Urinary bladder (tissue), 3 donors: ENCODE measurements at regions not wholly inside any gene's neighbourhood (a gene's known extent, or its start where the extent isn't known, plus 50 kb on each side); places are given as distances from the start of the nearest gene placed in this dataset.
"Not testable (repeated sequence)": the region's sequence is repeated elsewhere in the genome, so short reads cannot be mapped to it uniquely, and the experiment has no call there.

Experiments used
- DNase-seq: peaks from one replicate; pipeline ENCODE4 v3.0.0-alpha.2; 2015; ENCODE audit errors: extremely low spot score
- H3K27ac ChIP-seq: one replicate; pipeline ENCODE4 v1.5.1; 2013; ENCODE audit warnings: low read depth, mild to moderate bottlenecking, moderate library complexity
- H3K36me3 ChIP-seq: one replicate; pipeline ENCODE4 v1.6.1; 2013; ENCODE audit warnings: mild to moderate bottlenecking, moderate library complexity; ENCODE audit not compliant: insufficient read depth
- H3K4me1 ChIP-seq: one replicate; pipeline ENCODE4 v1.6.1; 2013; ENCODE audit warnings: mild to moderate bottlenecking, moderate library complexity; ENCODE audit not compliant: insufficient read depth
- H3K4me3 ChIP-seq: one replicate; pipeline ENCODE4 v1.5.1; 2013; ENCODE audit warnings: low read depth, low read length
- WGBS: extraction: QIAGEN DNeasy Blood & Tissue Kit; methylation state at CpG from one replicate; pipeline ENCODE4 v1.1.7; 2013; 5-methylcytosine and 5-hydroxymethylcytosine counted together
- donor health status: healthy with polysubstance abuse.
- donor health status: healthy.

- Histone ChIP-seq H3K36me3 (no peaks in the 10 kb centered on the region), H3K4me3 (no peak overlapping the region), H3K4me1 (no peaks in the 10 kb centered on the region), H3K27ac (no peak overlapping the region)
- 73% methylated on average over 6 of the region's 6 CpGs for WGBS
- no peak for DNase-seq
Observed at GRCh38 chr19:13634658-13635057, 128.4 kb upstream of the CACNA1A start.

GRCh38 chr19:13633522-13633922 lies 127.2 kb upstream of the CACNA1A start:
- H3K36me3 ChIP-seq, result no peaks in the 10 kb centered on the region
- no peak overlapping the region for H3K27ac ChIP-seq
- H3K4me1 ChIP-seq, result no peaks in the 10 kb centered on the region
- H3K4me3 ChIP-seq, result no peak overlapping the region
- WGBS, result 58% methylated on average over 1 of the region's 1 CpG
- no peak for DNase-seq

GRCh38 chr19:13633109-13633508 lies 126.8 kb upstream of the CACNA1A start:
- WGBS, result 8% methylated on average over 6 of the region's 6 CpGs
- no peak overlapping the region for H3K4me3 ChIP-seq
- H3K27ac ChIP-seq, result no peak overlapping the region
- no peaks in the 10 kb centered on the region for H3K4me1 ChIP-seq
- DNase-seq, result peak; percentile 11
- no peaks in the 10 kb centered on the region for H3K36me3 ChIP-seq

- not testable (repeated sequence) for DNase-seq, H3K4me3 ChIP-seq, H3K27ac ChIP-seq, H3K36me3 ChIP-seq, H3K4me1 ChIP-seq
- WGBS, result 91% methylated on average over 7 of the region's 7 CpGs
Observed at GRCh38 chr19:13632164-13632563, 125.9 kb upstream of the CACNA1A start.

- Histone ChIP-seq H3K36me3 (no peaks in the 10 kb centered on the region), H3K4me1 (no peaks in the 10 kb centered on the region), H3K27ac (no peak overlapping the region), H3K4me3 (no peak overlapping the region)
- WGBS, result 81% methylated on average over 6 of the region's 6 CpGs
- no peak for DNase-seq
Observed at GRCh38 chr19:13629687-13630357, 123.5 kb upstream of the CACNA1A start.

- Histone ChIP-seq H3K4me1 (no peaks in the 10 kb centered on the region), H3K4me3 (no peak overlapping the region), H3K36me3 (no peaks in the 10 kb centered on the region), H3K27ac (no peak overlapping the region)
- 77% methylated on average over 5 of the region's 5 CpGs for WGBS
- DNase-seq, result no peak
Observed at GRCh38 chr19:13627531-13627930, 121.3 kb upstream of the CACNA1A start.

GRCh38 chr19:13623716-13624710 lies 117.7 kb upstream of the CACNA1A start:
- no peak for DNase-seq
- Histone ChIP-seq H3K36me3 (no peaks in the 10 kb centered on the region), H3K4me1 (no peaks in the 10 kb centered on the region), H3K27ac (no peak overlapping the region), H3K4me3 (no peak overlapping the region)
- WGBS, result 26% methylated on average over 28 of the region's 28 CpGs

GRCh38 chr19:13622766-13623715 lies 116.8 kb upstream of the CACNA1A start:
- no peak for DNase-seq
- 38% methylated on average over 18 of the region's 18 CpGs for WGBS
- Histone ChIP-seq H3K36me3 (no peaks in the 10 kb centered on the region), H3K4me1 (no peaks in the 10 kb centered on the region), H3K4me3 (no peak overlapping the region), H3K27ac (no peak overlapping the region)

- Histone ChIP-seq H3K4me3 (no peak overlapping the region), H3K36me3 (no peaks in the 10 kb centered on the region), H3K27ac (no peak overlapping the region), H3K4me1 (no peaks in the 10 kb centered on the region)
- 71% methylated on average over 6 of the region's 6 CpGs for WGBS
- no peak for DNase-seq
Observed at GRCh38 chr19:13621413-13621812, 115.1 kb upstream of the CACNA1A start.

- Histone ChIP-seq H3K4me3 (no peak overlapping the region), H3K27ac (no peak overlapping the region), H3K4me1 (no peaks in the 10 kb centered on the region), H3K36me3 (no peaks in the 10 kb centered on the region)
- no peak for DNase-seq
Observed at GRCh38 chr19:13619203-13619632, 112.9 kb upstream of the CACNA1A start.

GRCh38 chr19:13615890-13616289 lies 109.6 kb upstream of the CACNA1A start:
- WGBS, result 48% methylated on average over 9 of the region's 9 CpGs
- no peak for DNase-seq
- H3K36me3 ChIP-seq, result no peaks in the 10 kb centered on the region
- no peaks in the 10 kb centered on the region for H3K4me1 ChIP-seq
- no peak overlapping the region for H3K27ac ChIP-seq
- H3K4me3 ChIP-seq, result no peak overlapping the region

GRCh38 chr19:13613447-13613846 lies 107.2 kb upstream of the CACNA1A start:
- no peak for DNase-seq
- no peak overlapping the region for H3K27ac ChIP-seq
- H3K4me3 ChIP-seq, result no peak overlapping the region
- H3K4me1 ChIP-seq, result no peaks in the 10 kb centered on the region
- 78% methylated on average over 13 of the region's 13 CpGs for WGBS
- no peaks in the 10 kb centered on the region for H3K36me3 ChIP-seq

- H3K4me3 ChIP-seq, result no peak overlapping the region
- DNase-seq, result no peak
- no peaks in the 10 kb centered on the region for H3K4me1 ChIP-seq
Observed at GRCh38 chr19:13611596-13611995, 105.3 kb upstream of the CACNA1A start.

More at GRCh38 chr19:13611596-13611995, 105.3 kb upstream of the CACNA1A start:
- Histone ChIP-seq H3K36me3 (no peaks in the 10 kb centered on the region), H3K27ac (no peak overlapping the region)
- WGBS, result 53% methylated on average over 2 of the region's 2 CpGs
